ENCODE measurements at regions not wholly inside any gene's neighbourhood (a gene's known extent, or its start where the extent isn't known, plus 50 kb on each side); places are given as distances from the start of the nearest gene placed in this dataset.
"Not testable (repeated sequence)": the region's sequence is repeated elsewhere in the genome, so short reads cannot be mapped to it uniquely, and the experiment has no call there.

- TF ChIP-seq GATA1 (IDR thresholded peaks at IDR 0.05; ENCODE audit: low read depth, low read length) (no peak), POLR2A (IDR thresholded peaks at IDR 0.05; ENCODE audit: low read length) (no peak)
- no peak for DNase-seq
These were observed 708.9 kb downstream of the NTRK3 start for GRCh38 chr15:87547470-87548181.

DNA sequence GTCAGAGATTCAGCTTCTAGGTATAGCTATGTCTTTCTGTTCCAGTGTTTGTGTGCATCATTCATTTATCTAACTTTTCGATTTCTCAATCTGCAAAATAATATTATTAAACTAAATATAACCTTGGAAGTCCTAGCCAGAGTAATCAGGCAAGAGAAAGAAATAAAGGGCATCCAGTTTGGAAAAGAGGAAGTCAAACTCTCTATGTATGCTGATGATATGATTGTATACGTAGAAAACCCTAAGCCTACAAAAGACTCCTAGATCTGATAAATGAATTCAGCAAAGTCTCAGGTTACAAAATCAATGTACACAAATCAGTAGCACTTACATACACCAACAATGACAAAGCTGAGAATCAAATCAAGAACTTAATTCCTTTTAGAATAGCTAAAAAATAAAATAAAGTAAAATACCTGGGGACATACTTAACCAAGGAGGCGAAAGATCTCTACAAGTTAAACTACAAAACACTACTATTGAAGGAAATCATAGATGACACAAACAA is 718.2 kb downstream of the NTRK3 start:
- DNase-seq: no peak
- no peak for TF ChIP-seq POLR2A (IDR thresholded peaks at IDR 0.05; ENCODE audit: low read length)

DNA sequence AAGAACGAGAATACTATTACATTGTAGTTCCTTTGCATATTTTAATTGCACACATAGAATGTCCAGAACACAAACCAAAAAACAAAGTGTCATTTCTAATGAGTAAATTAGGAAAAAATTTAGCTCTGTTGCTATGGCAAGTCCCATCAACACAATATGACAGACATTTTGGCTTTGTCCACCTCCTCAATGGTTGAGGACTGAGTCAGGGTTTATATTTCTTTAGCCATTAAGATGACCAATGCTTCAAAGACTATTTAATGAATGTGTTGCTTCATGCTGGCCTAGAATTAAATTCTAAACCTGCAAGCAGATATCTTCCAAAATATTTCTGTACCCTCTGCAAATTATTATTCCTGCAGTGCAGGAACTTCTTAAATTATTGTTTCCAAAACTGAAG is 719.2 kb downstream of the NTRK3 start:
- no peak for DNase-seq
- TF ChIP-seq POLR2A (IDR thresholded peaks at IDR 0.05; ENCODE audit: low read length) (no peak), GATA1 (IDR thresholded peaks at IDR 0.05; ENCODE audit: low read depth, low read length) (no peak)

DNA sequence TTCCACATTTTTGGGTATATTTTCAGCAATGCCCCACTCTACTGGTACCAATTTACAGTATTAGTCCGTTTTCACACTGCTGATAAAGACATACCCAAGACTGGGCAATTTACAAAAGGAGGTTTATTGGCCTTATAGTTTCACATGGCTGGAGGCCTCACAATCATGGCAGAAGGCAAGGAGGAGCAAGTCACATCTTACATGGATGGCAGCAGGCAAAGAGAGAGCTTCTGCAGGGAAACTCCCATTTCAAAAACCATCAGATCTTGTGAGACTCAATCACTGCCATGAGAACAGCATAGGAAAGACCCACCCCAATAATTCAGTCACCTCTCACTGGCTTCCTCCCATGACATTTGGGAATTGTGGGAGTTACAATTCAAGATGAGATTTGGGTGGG is 722.9 kb downstream of the NTRK3 start:
- DNase-seq: not testable (repeated sequence)

DNA sequence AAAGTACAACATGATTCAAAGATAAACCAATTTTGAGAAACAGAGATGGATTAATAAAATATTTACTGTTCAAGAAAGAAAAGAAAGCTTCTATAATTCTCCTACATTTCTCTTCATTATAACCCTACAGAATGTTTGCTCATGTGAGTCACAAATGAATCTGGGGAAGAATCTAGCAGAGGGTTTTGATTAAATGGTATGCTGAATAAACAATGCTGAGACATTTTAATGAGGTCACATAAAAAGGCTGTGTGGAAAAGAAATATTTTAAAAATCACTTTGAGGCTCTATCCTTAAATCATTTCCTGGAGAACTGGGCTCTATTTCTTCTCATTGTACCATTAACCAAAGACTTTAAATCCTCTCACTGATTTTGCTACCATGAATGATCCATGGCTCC is 727.7 kb downstream of the NTRK3 start:
- no peak for DNase-seq

DNA sequence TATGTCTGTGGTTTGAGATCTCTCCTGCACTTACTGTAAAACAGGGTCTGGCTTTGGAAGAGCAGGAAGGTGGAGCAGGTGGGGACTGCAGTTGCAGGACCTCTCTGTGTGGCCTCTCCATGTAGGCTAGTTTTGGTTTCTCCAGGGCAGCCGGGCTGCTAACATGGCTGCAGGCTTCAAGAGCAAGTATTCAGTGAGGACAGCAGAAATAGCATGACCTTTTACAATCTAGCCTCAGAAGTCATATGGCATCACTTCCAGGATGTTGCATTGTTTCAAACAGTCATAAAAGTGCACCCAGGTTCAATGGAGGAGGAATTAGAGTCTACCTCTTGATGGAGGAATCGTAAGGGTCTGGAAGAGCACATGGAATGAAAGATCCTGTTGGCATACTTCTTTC is 728.7 kb downstream of the NTRK3 start:
- no peak for DNase-seq
- TF ChIP-seq POLR2A (IDR thresholded peaks at IDR 0.05; ENCODE audit: low read length) (no peak), GATA1 (IDR thresholded peaks at IDR 0.05; ENCODE audit: low read depth, low read length) (no peak)

More for the DNA sequence above, 727.7 kb downstream of the NTRK3 start:
- no peak for TF ChIP-seq POLR2A (IDR thresholded peaks at IDR 0.05; ENCODE audit: low read length)
- no peak for TF ChIP-seq GATA1 (IDR thresholded peaks at IDR 0.05; ENCODE audit: low read depth, low read length)

DNA sequence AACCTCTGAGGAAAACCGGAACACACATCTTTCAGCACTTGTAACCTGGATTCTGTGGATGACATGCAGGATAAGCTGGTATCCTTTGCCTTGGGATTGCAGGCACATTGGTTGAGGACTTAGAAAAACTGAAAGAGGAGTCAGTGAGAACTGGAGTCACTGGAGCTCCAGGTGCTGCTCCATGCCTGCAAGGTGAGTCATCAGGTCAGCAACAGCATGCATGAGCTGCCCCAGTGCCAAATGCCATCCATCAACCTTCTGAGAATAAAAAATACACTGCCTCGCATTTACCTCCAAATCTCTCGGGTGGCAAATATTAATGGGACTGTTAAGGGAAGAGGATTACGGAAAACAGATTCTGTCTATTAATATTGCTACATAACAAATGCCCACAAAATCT is 729.1 kb downstream of the NTRK3 start:
- no peak for DNase-seq
- TF ChIP-seq GATA1 (IDR thresholded peaks at IDR 0.05; ENCODE audit: low read depth, low read length) (no peak), POLR2A (IDR thresholded peaks at IDR 0.05; ENCODE audit: low read length) (no peak)

DNA sequence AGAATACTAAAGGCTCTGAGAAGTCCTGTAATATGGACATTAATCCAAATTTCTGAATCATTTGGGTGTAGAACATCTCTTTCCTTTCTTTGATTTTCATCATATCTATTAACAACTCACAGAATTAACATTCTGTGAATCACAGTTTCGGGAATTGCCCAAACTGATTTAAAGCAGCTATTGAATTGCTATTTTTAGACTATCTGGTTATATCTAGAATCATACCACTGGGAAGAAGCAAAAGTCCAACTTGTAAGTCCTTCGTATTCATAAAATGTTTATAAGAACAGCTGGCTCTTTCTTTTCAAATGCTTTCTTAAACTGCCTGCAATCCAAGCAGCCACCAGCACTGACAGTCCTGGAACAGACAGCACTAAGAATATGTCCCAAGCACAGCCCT is 733.0 kb downstream of the NTRK3 start:
- DNase-seq: no peak

DNA sequence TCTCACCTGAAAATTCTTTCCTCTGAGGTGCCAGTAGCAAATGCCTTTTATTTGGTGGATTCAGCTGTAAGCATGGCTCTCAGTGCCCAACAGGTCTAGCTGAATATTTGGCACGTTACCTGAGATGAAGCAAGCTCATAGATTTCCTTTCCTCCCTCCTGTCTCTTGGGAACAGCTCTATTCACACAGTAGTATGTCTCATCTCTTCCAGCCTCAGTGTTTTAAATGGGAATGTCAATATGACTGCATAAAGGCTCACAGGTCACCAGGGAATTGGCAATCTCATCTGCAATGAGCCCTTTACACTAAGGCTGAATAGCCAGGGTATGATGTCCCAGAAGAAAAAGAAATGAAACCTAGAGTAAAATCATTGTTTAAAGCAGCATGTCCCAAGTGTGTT is 733.5 kb downstream of the NTRK3 start:
- no peak for DNase-seq

More for the DNA sequence above, 733.0 kb downstream of the NTRK3 start:
- TF ChIP-seq POLR2A (IDR thresholded peaks at IDR 0.05; ENCODE audit: low read length): no peak
- no peak for TF ChIP-seq GATA1 (IDR thresholded peaks at IDR 0.05; ENCODE audit: low read depth, low read length)

GRCh38 chr15:87518957-87519356 is 737.6 kb downstream of the NTRK3 start:
- DNase-seq: no peak
- TF ChIP-seq POLR2A (IDR thresholded peaks at IDR 0.05; ENCODE audit: low read length): no peak

More for the DNA sequence above, 733.5 kb downstream of the NTRK3 start:
- TF ChIP-seq POLR2A (IDR thresholded peaks at IDR 0.05; ENCODE audit: low read length): no peak
- TF ChIP-seq GATA1 (IDR thresholded peaks at IDR 0.05; ENCODE audit: low read depth, low read length): no peak

DNA sequence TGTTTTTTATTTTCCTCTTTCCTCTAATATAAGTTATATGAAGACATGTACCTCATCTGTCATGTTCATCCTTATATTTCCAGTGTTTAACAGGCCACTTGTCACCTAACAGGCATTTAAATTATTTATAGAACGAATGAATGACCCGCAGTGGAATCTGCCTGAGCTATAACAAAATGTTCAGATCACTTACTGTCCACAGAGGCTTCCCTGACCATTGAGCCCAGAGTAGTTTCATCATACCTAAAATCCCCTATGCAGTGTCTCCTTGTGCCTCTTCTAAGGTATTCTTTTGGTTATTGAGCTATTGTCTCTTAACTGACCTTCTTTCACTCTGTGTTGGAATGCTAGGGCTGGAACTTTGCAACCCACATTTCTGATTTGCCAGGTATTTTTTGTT is 748.5 kb downstream of the NTRK3 start:
- no peak for DNase-seq
- no peak for TF ChIP-seq POLR2A (IDR thresholded peaks at IDR 0.05; ENCODE audit: low read length)
- TF ChIP-seq GATA1 (IDR thresholded peaks at IDR 0.05; ENCODE audit: low read depth, low read length): no peak

- TF ChIP-seq POLR2A (IDR thresholded peaks at IDR 0.05; ENCODE audit: low read length): no peak
- no peak for TF ChIP-seq GATA1 (IDR thresholded peaks at IDR 0.05; ENCODE audit: low read depth, low read length)
- DNase-seq: no peak
These were observed 754.4 kb downstream of the NTRK3 start for GRCh38 chr15:87502173-87502572.

DNA sequence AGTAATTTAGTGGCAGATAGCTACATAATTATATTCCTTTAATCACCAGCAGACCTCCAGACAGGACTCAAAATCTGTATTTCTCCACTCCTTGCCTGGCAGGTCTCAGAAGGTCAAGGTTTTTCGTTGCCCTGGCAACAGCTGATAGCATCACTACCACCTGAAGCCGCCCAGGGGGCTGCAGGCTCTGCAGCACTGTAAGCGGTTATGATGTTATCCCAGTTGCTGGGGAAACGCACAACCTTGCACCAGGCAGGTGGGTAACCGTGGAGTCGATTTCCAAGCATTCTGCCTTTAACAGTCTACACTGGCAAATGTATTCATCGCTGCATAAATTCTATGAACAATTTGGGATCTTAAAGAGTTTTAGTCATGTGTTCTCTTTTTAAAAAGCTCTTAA is 756.3 kb downstream of the NTRK3 start:
- no peak for DNase-seq
- TF ChIP-seq GATA1 (IDR thresholded peaks at IDR 0.05; ENCODE audit: low read depth, low read length) (no peak), POLR2A (IDR thresholded peaks at IDR 0.05; ENCODE audit: low read length) (no peak)

GRCh38 chr15:87498560-87498959 is 758.0 kb downstream of the NTRK3 start:
- DNase-seq: no peak
- TF ChIP-seq POLR2A (IDR thresholded peaks at IDR 0.05; ENCODE audit: low read length) (no peak), GATA1 (IDR thresholded peaks at IDR 0.05; ENCODE audit: low read depth, low read length) (no peak)

DNA sequence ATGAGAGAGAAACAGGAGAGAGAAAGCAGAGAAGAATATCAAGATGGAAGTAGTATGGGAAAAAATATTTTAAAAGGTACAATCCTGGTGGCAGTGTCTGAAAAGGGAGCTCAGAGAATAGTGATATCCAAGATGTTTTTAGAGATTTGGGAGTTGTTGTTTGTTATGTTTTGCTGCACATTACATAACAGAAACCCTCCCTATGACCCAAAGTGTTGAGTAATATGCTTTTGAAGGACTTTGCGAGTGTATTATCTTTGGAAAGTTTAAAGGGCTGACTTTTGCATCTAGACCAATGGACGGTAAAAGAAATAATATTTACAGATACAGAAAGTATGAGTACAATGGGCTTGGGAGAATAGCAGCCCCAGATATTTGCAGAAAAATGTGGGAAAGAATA is 759.7 kb downstream of the NTRK3 start:
- TF ChIP-seq GATA1 (IDR thresholded peaks at IDR 0.05; ENCODE audit: low read depth, low read length): no peak
- no peak for TF ChIP-seq POLR2A (IDR thresholded peaks at IDR 0.05; ENCODE audit: low read length)
- no peak for DNase-seq

- no peak for DNase-seq
- TF ChIP-seq POLR2A (IDR thresholded peaks at IDR 0.05; ENCODE audit: low read length): no peak
- TF ChIP-seq GATA1 (IDR thresholded peaks at IDR 0.05; ENCODE audit: low read depth, low read length): no peak
These were observed 760.4 kb downstream of the NTRK3 start for GRCh38 chr15:87496109-87496508.
